ENCODE measurements at regions not wholly inside any gene's neighbourhood (a gene's known extent, or its start where the extent isn't known, plus 50 kb on each side); places are given as distances from the start of the nearest gene placed in this dataset.

DNA sequence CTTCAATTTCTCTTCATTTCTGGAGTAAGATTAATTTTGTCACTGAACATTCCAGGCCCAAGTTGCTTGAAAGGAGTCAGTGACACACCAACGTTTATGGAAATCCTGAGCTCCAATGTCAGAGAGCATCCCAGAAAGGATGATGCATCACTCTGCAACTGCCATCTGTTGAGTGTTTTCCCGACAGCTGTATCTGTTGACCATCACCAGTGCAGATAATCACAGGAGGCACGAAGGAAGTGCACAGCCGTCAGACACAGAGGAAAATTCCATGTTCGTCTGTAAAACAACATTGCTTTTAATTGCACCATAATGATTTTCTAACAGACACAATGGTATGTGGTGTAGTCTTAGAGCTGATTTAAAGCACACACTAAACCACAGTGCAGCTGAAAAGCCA is 376.7 kb upstream of the ADGRL2 start:
- TF ChIP-seq, protein P1, sequence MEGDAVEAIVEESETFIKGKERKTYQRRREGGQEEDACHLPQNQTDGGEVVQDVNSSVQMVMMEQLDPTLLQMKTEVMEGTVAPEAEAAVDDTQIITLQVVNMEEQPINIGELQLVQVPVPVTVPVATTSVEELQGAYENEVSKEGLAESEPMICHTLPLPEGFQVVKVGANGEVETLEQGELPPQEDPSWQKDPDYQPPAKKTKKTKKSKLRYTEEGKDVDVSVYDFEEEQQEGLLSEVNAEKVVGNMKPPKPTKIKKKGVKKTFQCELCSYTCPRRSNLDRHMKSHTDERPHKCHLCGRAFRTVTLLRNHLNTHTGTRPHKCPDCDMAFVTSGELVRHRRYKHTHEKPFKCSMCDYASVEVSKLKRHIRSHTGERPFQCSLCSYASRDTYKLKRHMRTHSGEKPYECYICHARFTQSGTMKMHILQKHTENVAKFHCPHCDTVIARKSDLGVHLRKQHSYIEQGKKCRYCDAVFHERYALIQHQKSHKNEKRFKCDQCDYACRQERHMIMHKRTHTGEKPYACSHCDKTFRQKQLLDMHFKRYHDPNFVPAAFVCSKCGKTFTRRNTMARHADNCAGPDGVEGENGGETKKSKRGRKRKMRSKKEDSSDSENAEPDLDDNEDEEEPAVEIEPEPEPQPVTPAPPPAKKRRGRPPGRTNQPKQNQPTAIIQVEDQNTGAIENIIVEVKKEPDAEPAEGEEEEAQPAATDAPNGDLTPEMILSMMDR (IDR thresholded peaks at IDR 0.05; ENCODE audit: insufficient read depth, low read length, poor library complexity, severe bottlenecking), result no peak
- no peak for TF ChIP-seq EZH2phosphoT487 (conservative IDR thresholded peaks at IDR 0.05; ENCODE audit: low read length)

Measured in SU-DHL-6 (cell line).